H9 (cell line): ENCODE measurements at regions not wholly inside any gene's neighbourhood (a gene's known extent, or its start where the extent isn't known, plus 50 kb on each side); places are given as distances from the start of the nearest gene placed in this dataset.

Experiments
- DNase-seq: peaks from one replicate; pipeline ENCODE4 v3.0.0-alpha.2; 2017
- H2AFZ ChIP-seq: one replicate; pipeline ENCODE4 v1.6.1; 2013; ENCODE audit warnings: mild to moderate bottlenecking, low read length, control low read depth, moderate library complexity
- H2AK5ac ChIP-seq: 2 replicates; pipeline ENCODE4 v1.6.1; 2013; ENCODE audit warnings: low read length, control low read depth, mixed read lengths; ENCODE audit not compliant: insufficient read length
- H2BK120ac ChIP-seq: one replicate; pipeline ENCODE4 v1.6.1; 2013; ENCODE audit warnings: low read depth, mild to moderate bottlenecking, low read length, control low read depth, inconsistent platforms; ENCODE audit not compliant: poor library complexity, severe bottlenecking
- H2BK12ac ChIP-seq: 2 replicates; pipeline ENCODE4 v1.6.1; 2013; ENCODE audit warnings: low read length, control low read depth, mixed read lengths, low read depth; ENCODE audit not compliant: insufficient read length
- H2BK15ac ChIP-seq: 2 replicates; pipeline ENCODE4 v1.6.1; 2013; ENCODE audit warnings: low read depth, low read length, control low read depth
- H2BK20ac ChIP-seq: one replicate; pipeline ENCODE4 v1.6.1; 2013; ENCODE audit warnings: low read depth, mild to moderate bottlenecking, low read length, control low read depth, inconsistent platforms; ENCODE audit not compliant: poor library complexity, severe bottlenecking
- H2BK5ac ChIP-seq: 2 replicates; pipeline ENCODE4 v1.6.1; 2013; ENCODE audit warnings: low read length, control low read depth, mixed read lengths; ENCODE audit not compliant: insufficient read length
- H3K14ac ChIP-seq: 2 replicates; pipeline ENCODE4 v1.6.1; 2013; ENCODE audit warnings: low read length, control low read depth; ENCODE audit not compliant: insufficient read depth
- H3K18ac ChIP-seq: 2 replicates; pipeline ENCODE4 v1.6.1; 2013; ENCODE audit warnings: low read depth, mild to moderate bottlenecking, mixed read lengths, low read length, control low read depth; ENCODE audit not compliant: insufficient read length
- H3K23ac ChIP-seq: 2 replicates; pipeline ENCODE4 v1.6.1; 2013; ENCODE audit warnings: low read length, control low read depth, mixed read lengths, low read depth; ENCODE audit not compliant: insufficient read length
- H3K23me2 ChIP-seq: 2 replicates; pipeline ENCODE4 v1.6.1; 2013; ENCODE audit warnings: low read depth, mild to moderate bottlenecking, mixed read lengths, low read length, control low read depth; ENCODE audit not compliant: insufficient read length, poor library complexity, severe bottlenecking
- H3K27ac ChIP-seq: 2 replicates; pipeline ENCODE4 v1.5.1; 2013; ENCODE audit warnings: low read length, control low read depth, mixed read lengths, low read depth; ENCODE audit not compliant: insufficient read length
- H3K27me3 ChIP-seq: 2 replicates; pipeline ENCODE4 v1.6.1; 2013; ENCODE audit warnings: low read length, control low read depth, inconsistent platforms; ENCODE audit not compliant: insufficient read depth
- H3K4ac ChIP-seq: 2 replicates; pipeline ENCODE4 v1.6.1; 2013; ENCODE audit warnings: low read depth, mild to moderate bottlenecking, control low read depth, inconsistent platforms, low read length, moderate library complexity
- H3K4me1 ChIP-seq: 2 replicates; pipeline ENCODE4 v1.6.1; 2013; ENCODE audit warnings: low read length, control low read depth, inconsistent platforms; ENCODE audit not compliant: insufficient read depth
- H3K4me2 ChIP-seq: 2 replicates; pipeline ENCODE4 v1.6.1; 2013; ENCODE audit warnings: low read length, control low read depth, mixed read lengths; ENCODE audit not compliant: insufficient read length, insufficient read depth
- H3K56ac ChIP-seq: 2 replicates; pipeline ENCODE4 v1.6.1; 2013; ENCODE audit warnings: low read depth, mild to moderate bottlenecking, mixed read lengths, low read length, control low read depth; ENCODE audit not compliant: insufficient read length
- H3K79me1 ChIP-seq: 2 replicates; pipeline ENCODE4 v1.6.1; 2013; ENCODE audit warnings: low read depth, mild to moderate bottlenecking, moderate library complexity, low read length, control low read depth, inconsistent platforms; ENCODE audit not compliant: insufficient read depth, poor library complexity, severe bottlenecking
- H3K79me2 ChIP-seq: 2 replicates; pipeline ENCODE4 v1.6.1; 2013; ENCODE audit warnings: low read length, control low read depth, inconsistent platforms; ENCODE audit not compliant: insufficient read depth
- H3K9ac ChIP-seq: 2 replicates; pipeline ENCODE4 v1.6.1; 2013; ENCODE audit warnings: low read length, control low read depth, mixed read lengths; ENCODE audit not compliant: insufficient read length; ENCODE audit errors: extremely low read depth
- H3K9me3 ChIP-seq: one replicate; pipeline ENCODE4 v1.6.1; 2013; ENCODE audit warnings: low read depth, low read length, inconsistent platforms; ENCODE audit not compliant: control insufficient read depth
- H3T11ph ChIP-seq: one replicate; pipeline ENCODE4 v1.6.1; 2013; ENCODE audit warnings: mild to moderate bottlenecking, low read length, control low read depth, inconsistent platforms
- H4K20me1 ChIP-seq: one replicate; pipeline ENCODE4 v1.6.1; 2013; ENCODE audit not compliant: control insufficient read depth, insufficient read length, insufficient read depth
- H4K5ac ChIP-seq: 2 replicates; pipeline ENCODE4 v1.6.1; 2013; ENCODE audit warnings: low read depth, mild to moderate bottlenecking, mixed read lengths, low read length, control low read depth; ENCODE audit not compliant: insufficient read length
- H4K8ac ChIP-seq: replicated peaks from 2 replicates; pipeline ENCODE4 v1.6.1; 2013; ENCODE audit warnings: low read length, control low read depth, mixed read lengths, low read depth; ENCODE audit not compliant: insufficient read length
- H4K91ac ChIP-seq: 2 replicates; pipeline ENCODE4 v1.6.1; 2013; ENCODE audit warnings: low read depth, mild to moderate bottlenecking, moderate library complexity, mixed read lengths, low read length, control low read depth; ENCODE audit not compliant: insufficient read length
- H3K27ac Mint-ChIP-seq, 3 experiments: 2 replicates in 2 of 3; 3 replicates in 1 of 3; pipeline ENCODE4 v1.8.0; 2020 to 2021; ENCODE audit warnings: mixed read lengths in 3 of 3, mild to moderate bottlenecking in 1 of 3, moderate library complexity in 1 of 3
- H3K27me3 Mint-ChIP-seq: 2 replicates; pipeline ENCODE4 v1.8.0; 2021; ENCODE audit warnings: low read depth, mild to moderate bottlenecking, moderate library complexity, mixed read lengths
- H3K36me3 Mint-ChIP-seq, 3 experiments: 2 replicates in 2 of 3; 3 replicates in 1 of 3; pipeline ENCODE4 v1.8.0; 2020 to 2021; ENCODE audit warnings: low read depth in 3 of 3, mixed read lengths in 3 of 3; ENCODE audit not compliant: insufficient read depth in 1 of 3
- H3K4me1 Mint-ChIP-seq, 2 experiments: 2 replicates each; pipeline ENCODE4 v1.8.0; 2020; ENCODE audit warnings: mixed read lengths in 2 of 2
- H3K4me3 Mint-ChIP-seq, 2 experiments: 2 replicates in 1 of 2; 3 replicates in 1 of 2; pipeline ENCODE4 v1.8.0; 2020 to 2021; ENCODE audit warnings: mild to moderate bottlenecking in 2 of 2, mixed read lengths in 2 of 2, moderate library complexity in 1 of 2
- H3K9me3 Mint-ChIP-seq, 2 experiments: 2 replicates in 1 of 2; 3 replicates in 1 of 2; pipeline ENCODE4 v1.8.0; 2020; ENCODE audit warnings: mild to moderate bottlenecking in 2 of 2, mixed read lengths in 2 of 2, moderate library complexity in 1 of 2
- CTCF ChIP-seq: fragments of 200-600 bp; sonication (generic); conservative IDR thresholded peaks from 3 replicates; pipeline ENCODE4 v1.8.0; 2021; ENCODE audit warnings: antibody characterized with exemption, mild to moderate bottlenecking
- WGBS: extraction: QIAGEN DNeasy Blood & Tissue Kit; methylation state at CpG from one replicate; pipeline ENCODE4 v1.1.7; 2013; ENCODE audit warnings: missing lambda C conversion rate, low lambda C conversion rate, mixed read lengths; ENCODE audit not compliant: insufficient read length; ENCODE audit errors: extremely low coverage; 5-methylcytosine and 5-hydroxymethylcytosine counted together

DNA sequence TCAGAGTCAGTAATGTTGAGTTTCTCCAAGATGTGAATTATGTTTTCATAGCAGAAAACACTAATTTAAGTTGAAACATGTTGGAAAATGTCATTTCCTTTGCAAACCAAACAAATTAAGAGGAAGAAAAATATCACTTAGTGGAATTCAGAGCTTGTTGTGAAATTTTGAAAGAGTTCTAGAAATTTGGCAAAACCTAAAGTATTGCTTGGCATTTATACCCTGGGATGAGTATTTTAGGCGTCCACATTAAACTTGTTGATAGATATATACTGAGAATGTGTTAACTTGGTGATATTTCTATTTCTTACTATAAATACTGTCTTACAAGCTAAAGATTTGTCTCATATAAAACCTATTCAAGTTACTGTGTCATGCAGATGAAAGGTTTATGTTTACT lies 335.2 kb downstream of the NSUN3 start:
- no peaks in the 10 kb centered on the region for H3K27me3 ChIP-seq
- no peak overlapping the region for H3T11ph ChIP-seq
- H2BK5ac ChIP-seq: no peak overlapping the region
- no peak overlapping the region for H3K9ac ChIP-seq
- H2AFZ ChIP-seq: no peak overlapping the region
- H3K27ac Mint-ChIP-seq: no peak overlapping the region
- H3K27me3 Mint-ChIP-seq: no peaks in the 10 kb centered on the region
- no peak overlapping the region for H4K91ac ChIP-seq
- H3K23me2 ChIP-seq: no peaks in the 10 kb centered on the region
- no peak overlapping the region for H3K4me2 ChIP-seq
- no peak overlapping the region for H3K14ac ChIP-seq
- TF ChIP-seq CTCF: no peak
- H4K8ac ChIP-seq: no peak overlapping the region
- no peak overlapping the region for H3K4ac ChIP-seq
- H2BK15ac ChIP-seq: no peak overlapping the region
- H3K4me1 Mint-ChIP-seq: 0 out of 4 replicates have a peak, but pooled peaks cover 0 to 3% of the 10 kb centered on the region in 2 experiments
- no peak overlapping the region for H3K23ac ChIP-seq
- no peak overlapping the region for H2BK20ac ChIP-seq
- H3K79me2 ChIP-seq: no peaks in the 10 kb centered on the region
- no CpG with 5 or more reads among the region's 1 CpG for WGBS
- H3K4me3 Mint-ChIP-seq: no peak overlapping the region
- no peaks in the 10 kb centered on the region for H3K36me3 Mint-ChIP-seq
- H3K9me3 Mint-ChIP-seq: no peaks in the 10 kb centered on the region; a peak in 1 of 5 replicates
- H3K9me3 ChIP-seq: no peaks in the 10 kb centered on the region
- H2BK120ac ChIP-seq: no peak overlapping the region
- H4K5ac ChIP-seq: no peak overlapping the region
- H2BK12ac ChIP-seq: no peak overlapping the region
- no peaks in the 10 kb centered on the region for H3K79me1 ChIP-seq
- DNase-seq: no peak
- H3K18ac ChIP-seq: no peak overlapping the region
- no peaks in the 10 kb centered on the region for H3K4me1 ChIP-seq
- H2AK5ac ChIP-seq: no peak overlapping the region
- H4K20me1 ChIP-seq: no peaks in the 10 kb centered on the region
- H3K27ac ChIP-seq: no peak overlapping the region
- H3K56ac ChIP-seq: no peak overlapping the region
